Embryonic facial prominence (tissue), 1 donor: ENCODE measurements at regions not wholly inside any gene's neighbourhood (a gene's known extent, or its start where the extent isn't known, plus 50 kb on each side); places are given as distances from the start of the nearest gene placed in this dataset.
"Not testable (repeated sequence)": the region's sequence is repeated elsewhere in the genome, so short reads cannot be mapped to it uniquely, and the experiment has no call there.

Experiments
- DNase-seq: peaks from one replicate; pipeline ENCODE4 v3.0.0-alpha.2; 2016; ENCODE audit errors: extremely low spot score

- DNase-seq = not testable (repeated sequence)
These were observed 569.9 kb upstream of the MBL2 start for GRCh38 chr10:53342531-53342930.

GRCh38 chr10:53338199-53338598 lies 565.6 kb upstream of the MBL2 start:
- DNase-seq = not testable (repeated sequence)

GRCh38 chr10:53335803-53336422 lies 563.3 kb upstream of the MBL2 start:
- not testable (repeated sequence) for DNase-seq

GRCh38 chr10:53331460-53331859 lies 558.9 kb upstream of the MBL2 start:
- no peak for DNase-seq

GRCh38 chr10:53326401-53327305 lies 554.1 kb upstream of the MBL2 start:
- not testable (repeated sequence) for DNase-seq

GRCh38 chr10:53325066-53325465 lies 552.5 kb upstream of the MBL2 start:
- no peak for DNase-seq

GRCh38 chr10:53315709-53316108 lies 543.1 kb upstream of the MBL2 start:
- DNase-seq = no peak

GRCh38 chr10:53314876-53315275 lies 542.3 kb upstream of the MBL2 start:
- DNase-seq = no peak

- DNase-seq = no peak
These were observed 525.9 kb upstream of the MBL2 start for GRCh38 chr10:53298443-53298842.

- DNase-seq = no peak
These were observed 512.1 kb upstream of the MBL2 start for GRCh38 chr10:53284615-53285182.

GRCh38 chr10:53276797-53277196 lies 504.2 kb upstream of the MBL2 start:
- DNase-seq = no peak

GRCh38 chr10:53269482-53269881 lies 496.9 kb upstream of the MBL2 start:
- DNase-seq = no peak

- no peak for DNase-seq
These were observed 487.6 kb upstream of the MBL2 start for GRCh38 chr10:53260213-53260612.

GRCh38 chr10:53256623-53257022 lies 484.0 kb upstream of the MBL2 start:
- DNase-seq = no peak

GRCh38 chr10:53255661-53256205 lies 483.1 kb upstream of the MBL2 start:
- DNase-seq = no peak

- DNase-seq = no peak
These were observed 480.6 kb upstream of the MBL2 start for GRCh38 chr10:53253221-53253620.

- no peak for DNase-seq
These were observed 467.3 kb upstream of the MBL2 start for GRCh38 chr10:53239873-53240272.

GRCh38 chr10:53236941-53237340 lies 464.4 kb upstream of the MBL2 start:
- no peak for DNase-seq

- no peak for DNase-seq
These were observed 461.2 kb upstream of the MBL2 start for GRCh38 chr10:53233749-53234148.

- no peak for DNase-seq
These were observed 458.1 kb upstream of the MBL2 start for GRCh38 chr10:53230651-53231050.

GRCh38 chr10:53223851-53224250 lies 451.3 kb upstream of the MBL2 start:
- no peak for DNase-seq

GRCh38 chr10:53222806-53223205 lies 450.2 kb upstream of the MBL2 start:
- DNase-seq = no peak
